CD14-positive monocyte (primary cell): ENCODE measurements at regions not wholly inside any gene's neighbourhood (a gene's known extent, or its start where the extent isn't known, plus 50 kb on each side); places are given as distances from the start of the nearest gene placed in this dataset.

Experiments used
- DNase-seq, 3 donors: peaks; one replicate each; pipeline ENCODE4 v3.0.0-alpha.2; 2011 to 2022
- H2AFZ ChIP-seq: 2 replicates; pipeline ENCODE4 v1.6.0; 2012; ENCODE audit warnings: mild to moderate bottlenecking, low read depth, low read length, inconsistent platforms; ENCODE audit not compliant: insufficient read depth, poor library complexity, severe bottlenecking
- H3K27ac ChIP-seq, 2 donors: 1 replicate in 1 of 2; 2 replicates in 1 of 2; pipeline ENCODE4 v1.5.1; 2012 to 2013; ENCODE audit warnings: low read length in 2 of 2, control low read depth in 1 of 2, inconsistent platforms in 1 of 2, low read depth in 1 of 2, mild to moderate bottlenecking in 1 of 2
- H3K27me3 ChIP-seq, 2 donors: one replicate each; pipeline versions ENCODE4 v1.6.0 to v1.6.1; 2011 to 2013; ENCODE audit warnings: low read length in 2 of 2; ENCODE audit not compliant: control insufficient read depth in 2 of 2, insufficient read depth in 2 of 2
- H3K36me3 ChIP-seq, 2 donors: replicated peaks in 1 of 2; 1 replicate in 1 of 2; 2 replicates in 1 of 2; pipeline versions ENCODE4 v1.5.1 to v1.6.1; 2012 to 2013; ENCODE audit warnings: low read length in 2 of 2, control low read depth in 1 of 2, inconsistent platforms in 1 of 2, mild to moderate bottlenecking in 1 of 2; ENCODE audit not compliant: insufficient read depth in 2 of 2, control insufficient read depth in 1 of 2
- H3K4me1 ChIP-seq, 2 donors: 1 replicate in 1 of 2; 2 replicates in 1 of 2; pipeline versions ENCODE4 v1.5.1 to v1.6.1; 2012 to 2013; ENCODE audit warnings: low read length in 2 of 2, control low read depth in 1 of 2, inconsistent platforms in 1 of 2, mild to moderate bottlenecking in 1 of 2, moderate library complexity in 1 of 2; ENCODE audit not compliant: insufficient read depth in 2 of 2, control insufficient read depth in 1 of 2
- H3K4me2 ChIP-seq: replicated peaks from 2 replicates; pipeline ENCODE3; 2012; ENCODE audit warnings: low read length, moderate library complexity, mild to moderate bottlenecking; ENCODE audit not compliant: poor library complexity, severe bottlenecking; ENCODE audit errors: extremely low read depth
- H3K4me3 ChIP-seq, 3 experiments: fragments of 200-600 bp in 1 of 3; sonication (generic) in 1 of 3; replicated peaks in 1 of 3; 1 replicate in 2 of 3; 2 replicates in 1 of 3; pipeline ENCODE4 v1.5.1; 2011 to 2013; ENCODE audit warnings: low read length in 3 of 3, mild to moderate bottlenecking in 3 of 3, control low read depth in 2 of 3, low read depth in 2 of 3, inconsistent platforms in 1 of 3, moderate library complexity in 1 of 3
- H3K79me2 ChIP-seq: 2 replicates; pipeline ENCODE4 v1.6.0; 2012; ENCODE audit warnings: mild to moderate bottlenecking, control low read depth, inconsistent platforms, low read length, moderate library complexity; ENCODE audit not compliant: insufficient read depth
- H3K9ac ChIP-seq: 2 replicates; pipeline ENCODE4 v1.6.0; 2017; ENCODE audit warnings: low read length, mild to moderate bottlenecking; ENCODE audit not compliant: insufficient read depth, poor library complexity, severe bottlenecking
- H3K9me3 ChIP-seq, 2 donors: replicated peaks in 1 of 2; 1 replicate in 1 of 2; 2 replicates in 1 of 2; pipeline versions ENCODE4 v1.5.1 to v1.6.1; 2012 to 2013; ENCODE audit warnings: low read length in 2 of 2, control low read depth in 1 of 2; ENCODE audit not compliant: control insufficient read depth in 1 of 2, insufficient read depth in 1 of 2
- H4K20me1 ChIP-seq: 2 replicates; pipeline ENCODE4 v1.6.0; 2012; ENCODE audit warnings: mild to moderate bottlenecking, low read length, control low read depth, moderate library complexity; ENCODE audit not compliant: insufficient read depth
- H3K27ac Mint-ChIP-seq, 7 donors: one replicate each; pipeline ENCODE4 v1.8.0; 2020; ENCODE audit warnings: mild to moderate bottlenecking in 7 of 7, mixed read lengths in 7 of 7, moderate library complexity in 6 of 7, inconsistent platforms in 2 of 7
- H3K27me3 Mint-ChIP-seq, 3 donors: one replicate each; pipeline ENCODE4 v1.8.0; 2021 to 2022; ENCODE audit warnings: low read depth in 3 of 3, mild to moderate bottlenecking in 3 of 3, mixed read lengths in 3 of 3, moderate library complexity in 3 of 3, inconsistent platforms in 1 of 3
- H3K36me3 Mint-ChIP-seq, 2 donors: one replicate each; pipeline ENCODE4 v1.8.0; 2020; ENCODE audit warnings: mixed read lengths in 2 of 2, inconsistent platforms in 1 of 2, mild to moderate bottlenecking in 1 of 2
- H3K4me1 Mint-ChIP-seq: one replicate; pipeline ENCODE4 v1.8.0; 2020; ENCODE audit warnings: mild to moderate bottlenecking, mixed read lengths
- H3K4me3 Mint-ChIP-seq, 2 donors: one replicate each; pipeline ENCODE4 v1.8.0; 2020; ENCODE audit warnings: mild to moderate bottlenecking in 2 of 2, mixed read lengths in 2 of 2, moderate library complexity in 1 of 2
- H3K9me3 Mint-ChIP-seq, 7 donors: one replicate each; pipeline ENCODE4 v1.8.0; 2020 to 2022; ENCODE audit warnings: mixed read lengths in 7 of 7, mild to moderate bottlenecking in 6 of 7, moderate library complexity in 6 of 7, inconsistent platforms in 2 of 7
- WGBS: methylation state at CpG from one replicate; pipeline ENCODE4 v1.1.5; 2013; ENCODE audit warnings: missing lambda C conversion rate; ENCODE audit not compliant: insufficient coverage; 5-methylcytosine and 5-hydroxymethylcytosine counted together
- intact Hi-C, 2 donors: fragments of 100-400 bp; cut with micrococcal nuclease; formaldehyde crosslinking; loops; one replicate each; pipeline versions ENCODE4 v1.15.0 to v1.15.1; 2023
- TF ChIP-seq, protein P1 (sequence below): fragments of 200-600 bp; IDR thresholded peaks from one replicate; pipeline ENCODE4 v1.8.0; 2022; ENCODE audit warnings: antibody characterized with exemption, mild to moderate bottlenecking

DNA sequence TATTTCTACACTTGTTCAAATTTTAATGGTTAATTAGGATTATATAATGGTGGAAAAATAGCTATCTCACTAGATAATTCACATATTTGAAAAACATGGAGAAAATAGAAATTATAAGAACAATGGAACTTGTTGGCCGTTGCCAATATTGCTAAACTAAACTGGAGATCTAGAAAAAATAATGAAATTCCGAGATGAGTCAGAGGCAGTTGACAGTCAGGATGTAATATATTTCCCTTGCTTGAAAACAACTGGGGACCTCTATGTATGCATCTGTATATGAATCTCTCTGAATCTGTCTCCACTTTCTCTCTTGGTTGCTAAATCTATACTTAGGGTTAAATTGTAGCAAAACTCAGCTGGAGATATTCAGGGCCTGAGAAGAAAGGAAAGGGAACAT lies 1108.2 kb upstream of the GJE1 start:
- TF ChIP-seq, protein P1, sequence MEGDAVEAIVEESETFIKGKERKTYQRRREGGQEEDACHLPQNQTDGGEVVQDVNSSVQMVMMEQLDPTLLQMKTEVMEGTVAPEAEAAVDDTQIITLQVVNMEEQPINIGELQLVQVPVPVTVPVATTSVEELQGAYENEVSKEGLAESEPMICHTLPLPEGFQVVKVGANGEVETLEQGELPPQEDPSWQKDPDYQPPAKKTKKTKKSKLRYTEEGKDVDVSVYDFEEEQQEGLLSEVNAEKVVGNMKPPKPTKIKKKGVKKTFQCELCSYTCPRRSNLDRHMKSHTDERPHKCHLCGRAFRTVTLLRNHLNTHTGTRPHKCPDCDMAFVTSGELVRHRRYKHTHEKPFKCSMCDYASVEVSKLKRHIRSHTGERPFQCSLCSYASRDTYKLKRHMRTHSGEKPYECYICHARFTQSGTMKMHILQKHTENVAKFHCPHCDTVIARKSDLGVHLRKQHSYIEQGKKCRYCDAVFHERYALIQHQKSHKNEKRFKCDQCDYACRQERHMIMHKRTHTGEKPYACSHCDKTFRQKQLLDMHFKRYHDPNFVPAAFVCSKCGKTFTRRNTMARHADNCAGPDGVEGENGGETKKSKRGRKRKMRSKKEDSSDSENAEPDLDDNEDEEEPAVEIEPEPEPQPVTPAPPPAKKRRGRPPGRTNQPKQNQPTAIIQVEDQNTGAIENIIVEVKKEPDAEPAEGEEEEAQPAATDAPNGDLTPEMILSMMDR = no peak
- Histone ChIP-seq H3K9me3 (no peaks in the 10 kb centered on the region), H4K20me1 (no peaks in the 10 kb centered on the region), H3K4me2 (no peak overlapping the region), H2AFZ (no peak overlapping the region), H3K4me1 (no peaks in the 10 kb centered on the region), H3K9ac (no peak overlapping the region), H3K79me2 (no peaks in the 10 kb centered on the region), H3K27ac (no peak overlapping the region), H3K36me3 (no peaks in the 10 kb centered on the region), H3K4me3 (no peak overlapping the region), H3K27me3 (no peaks in the 10 kb centered on the region)
- H3K9me3 Mint-ChIP-seq = peaks cover 0 to 6% (median 1%) of the 10 kb centered on the region in 7 donors
- H3K27me3 Mint-ChIP-seq = no peaks in the 10 kb centered on the region
- WGBS = no CpG with 5 or more reads among the region's 2 CpGs
- no peak overlapping the region for H3K27ac Mint-ChIP-seq
- H3K4me3 Mint-ChIP-seq = no peak overlapping the region
- no peaks in the 10 kb centered on the region for H3K36me3 Mint-ChIP-seq
- H3K4me1 Mint-ChIP-seq = no peaks in the 10 kb centered on the region
- DNase-seq = no peak
- intact Hi-C loops = no loop called here

DNA sequence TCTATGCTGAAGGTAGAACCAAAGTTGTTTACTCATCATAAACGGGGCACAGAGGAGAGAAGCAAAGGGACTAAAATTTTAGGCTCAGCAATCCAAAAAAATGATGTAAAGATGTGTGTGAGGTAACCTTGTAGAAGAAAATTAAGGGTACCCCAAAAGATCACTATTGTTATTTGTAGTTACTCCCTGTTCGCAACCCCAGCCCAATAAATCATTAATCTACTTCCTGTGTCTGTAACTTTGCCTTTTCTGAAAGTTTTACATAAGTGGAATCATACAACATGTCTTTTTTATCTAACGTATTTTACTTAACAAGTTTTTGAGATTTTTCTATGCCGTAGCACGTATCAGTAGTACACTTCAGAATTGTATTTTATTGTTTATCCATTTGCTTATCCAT lies 1114.8 kb upstream of the GJE1 start:
- H3K27ac ChIP-seq = no peak overlapping the region
- TF ChIP-seq, protein P1 = no peak
- no peak overlapping the region for H3K9ac ChIP-seq
- H3K79me2 ChIP-seq = no peaks in the 10 kb centered on the region
- 60% methylated on average over 1 of the region's 5 CpGs for WGBS
- H3K4me1 Mint-ChIP-seq = no peaks in the 10 kb centered on the region
- intact Hi-C loops = no loop called here
- H3K36me3 ChIP-seq = no peaks in the 10 kb centered on the region
- no peaks in the 10 kb centered on the region for H3K27me3 ChIP-seq
- no peak overlapping the region for H2AFZ ChIP-seq
- H3K36me3 Mint-ChIP-seq = no peaks in the 10 kb centered on the region
- H3K4me2 ChIP-seq = no peak overlapping the region
- no peaks in the 10 kb centered on the region for H3K27me3 Mint-ChIP-seq
- peaks cover 0 to 12% (median 0%) of the 10 kb centered on the region in 7 donors for H3K9me3 Mint-ChIP-seq
- H3K9me3 ChIP-seq = no peaks in the 10 kb centered on the region
- H4K20me1 ChIP-seq = no peaks in the 10 kb centered on the region
- no peak overlapping the region for H3K27ac Mint-ChIP-seq
- no peak overlapping the region for H3K4me3 ChIP-seq
- no peak overlapping the region for H3K4me3 Mint-ChIP-seq
- no peak for DNase-seq
- no peaks in the 10 kb centered on the region for H3K4me1 ChIP-seq
